H1 (cell line): ENCODE measurements at regions not wholly inside any gene's neighbourhood (a gene's known extent, or its start where the extent isn't known, plus 50 kb on each side); places are given as distances from the start of the nearest gene placed in this dataset.

Experiments used
- CTCF ChIA-PET: fragments of 300-600 bp; sonication (Branson Sonifier 250); formaldehyde crosslinking; loops from one replicate; lab custom pipeline; 2021; ENCODE audit not compliant: partially characterized antibody; lab: Charles Lee
- POLR2A ChIA-PET: fragments of 300-600 bp; sonication (Branson Sonifier 250); formaldehyde crosslinking; loops from one replicate; lab custom pipeline; 2021; ENCODE audit warnings: inconsistent platforms; ENCODE audit not compliant: partially characterized antibody; lab: Charles Lee
- DNase-seq, 2 experiments: peaks; one replicate each; pipeline versions ENCODE4 v3.0.0 to v3.0.0-alpha.2; 2010 to 2022; ENCODE audit warnings: low spot score in 2 of 2, low read depth in 1 of 2, mixed read lengths in 1 of 2
- FAIRE-seq: peaks from 2 replicates; lab custom pipeline; 2011; peaks lifted over from hg19 to GRCh38; lab: Jason Lieb, UNC
- H2AFZ ChIP-seq: 2 replicates; pipeline ENCODE4 v1.8.1; 2012; ENCODE audit warnings: low read length, inconsistent platforms
- H2AK5ac ChIP-seq: 2 replicates; pipeline ENCODE4 v1.6.1; 2013; ENCODE audit warnings: low read depth, low read length
- H2BK120ac ChIP-seq: replicated peaks from 2 replicates; pipeline ENCODE3; 2013; ENCODE audit warnings: low read depth, low read length, inconsistent platforms
- H2BK12ac ChIP-seq: 2 replicates; pipeline ENCODE4 v1.6.1; 2013; ENCODE audit warnings: low read depth, low read length
- H2BK15ac ChIP-seq: 2 replicates; pipeline ENCODE4 v1.6.1; 2013; ENCODE audit warnings: low read length
- H2BK20ac ChIP-seq: 2 replicates; pipeline ENCODE4 v1.6.1; 2013; ENCODE audit warnings: low read length
- H2BK5ac ChIP-seq: 2 replicates; pipeline ENCODE4 v1.6.1; 2013; ENCODE audit warnings: low read depth, low read length
- H3K14ac ChIP-seq: 2 replicates; pipeline ENCODE4 v1.6.1; 2013; ENCODE audit warnings: inconsistent platforms; ENCODE audit not compliant: insufficient read length
- H3K18ac ChIP-seq: 2 replicates; pipeline ENCODE4 v1.6.1; 2013; ENCODE audit warnings: low read length; ENCODE audit errors: extremely low read depth
- H3K23ac ChIP-seq: 2 replicates; pipeline ENCODE4 v1.6.1; 2013; ENCODE audit warnings: inconsistent platforms; ENCODE audit not compliant: insufficient read length
- H3K23me2 ChIP-seq: 2 replicates; pipeline ENCODE4 v1.6.1; 2013; ENCODE audit warnings: low read depth, low read length
- H3K27ac ChIP-seq: 2 replicates; pipeline ENCODE4 v1.6.1; 2011; ENCODE audit warnings: low read depth, low read length, inconsistent platforms
- H3K27me3 ChIP-seq, 4 experiments: replicated peaks in 1 of 4; 1 replicate in 1 of 4; 2 replicates in 3 of 4; pipeline versions ENCODE4 v1.6.1 to v1.8.1; 2011 to 2013; ENCODE audit warnings: low read length in 3 of 4, mild to moderate bottlenecking in 3 of 4, inconsistent platforms in 2 of 4, mixed read lengths in 2 of 4, moderate library complexity in 1 of 4; ENCODE audit not compliant: control insufficient read depth in 3 of 4, insufficient read depth in 3 of 4; ENCODE audit errors: extremely low read depth in 1 of 4
- H3K36me3 ChIP-seq, 4 experiments: 2 replicates each; pipeline versions ENCODE4 v1.6.1 to v1.8.1; 2011 to 2013; ENCODE audit warnings: mild to moderate bottlenecking in 4 of 4, low read length in 3 of 4, moderate library complexity in 2 of 4, control low read depth in 1 of 4, inconsistent platforms in 1 of 4; ENCODE audit not compliant: insufficient read depth in 4 of 4, control insufficient read depth in 2 of 4
- H3K4ac ChIP-seq: replicated peaks from 2 replicates; pipeline ENCODE3; 2013; ENCODE audit warnings: low read length, low read depth, mixed read lengths, inconsistent platforms; ENCODE audit not compliant: insufficient read length
- H3K4me1 ChIP-seq, 4 experiments: replicated peaks in 1 of 4; 1 replicate in 1 of 4; 2 replicates in 3 of 4; pipeline versions ENCODE4 v1.6.1 to v1.8.1; 2011 to 2013; ENCODE audit warnings: low read length in 3 of 4, inconsistent platforms in 2 of 4, mixed read lengths in 1 of 4; ENCODE audit not compliant: insufficient read depth in 4 of 4, control insufficient read depth in 3 of 4
- H3K4me2 ChIP-seq, 2 experiments: 2 replicates each; pipeline versions ENCODE4 v1.6.1 to v1.8.1; 2011 to 2013; ENCODE audit warnings: low read depth in 2 of 2, low read length in 2 of 2, control low read depth in 1 of 2, inconsistent platforms in 1 of 2, mild to moderate bottlenecking in 1 of 2; ENCODE audit not compliant: insufficient read depth in 1 of 2
- H3K4me3 ChIP-seq, 4 experiments: fragments of 200-600, 300-600 bp in 1 of 4; sonication (generic), shearing (Covaris generic), sonication (Bioruptor Twin) in 1 of 4; 2 replicates each; pipeline versions ENCODE4 v1.5.1 to v1.8.1; 2011 to 2016; ENCODE audit warnings: low read length in 4 of 4, low read depth in 3 of 4, control low read depth in 2 of 4, inconsistent platforms in 2 of 4, mild to moderate bottlenecking in 2 of 4, mixed read lengths in 1 of 4, moderate library complexity in 1 of 4; ENCODE audit not compliant: insufficient read depth in 2 of 4; ENCODE audit errors: extremely low read depth in 1 of 4
- H3K56ac ChIP-seq: replicated peaks from 2 replicates; pipeline ENCODE3; 2013; ENCODE audit warnings: low read depth, mild to moderate bottlenecking, mixed read lengths, low read length, inconsistent platforms; ENCODE audit not compliant: insufficient read length
- H3K79me1 ChIP-seq: 2 replicates; pipeline ENCODE4 v1.6.1; 2013; ENCODE audit warnings: low read depth, low read length, control low read depth
- H3K79me2 ChIP-seq, 2 experiments: 2 replicates each; pipeline versions ENCODE4 v1.6.1 to v1.8.1; 2012 to 2013; ENCODE audit warnings: low read length in 2 of 2, mild to moderate bottlenecking in 2 of 2, inconsistent platforms in 1 of 2; ENCODE audit not compliant: insufficient read depth in 2 of 2, control insufficient read depth in 1 of 2
- H3K9ac ChIP-seq, 4 experiments: replicated peaks in 1 of 4; 1 replicate in 1 of 4; 2 replicates in 3 of 4; pipeline versions ENCODE4 v1.6.1 to v1.8.1; 2011 to 2013; ENCODE audit warnings: low read depth in 3 of 4, low read length in 3 of 4, control low read depth in 2 of 4, mild to moderate bottlenecking in 2 of 4, moderate library complexity in 2 of 4, inconsistent platforms in 1 of 4; ENCODE audit errors: extremely low read depth in 1 of 4
- H3K9me3 ChIP-seq, 2 experiments: 2 replicates each; pipeline versions ENCODE4 v1.6.1 to v1.8.1; 2012 to 2013; ENCODE audit warnings: mild to moderate bottlenecking in 2 of 2, moderate library complexity in 2 of 2, control low read depth in 1 of 2, inconsistent platforms in 1 of 2, low read depth in 1 of 2, low read length in 1 of 2, mixed read lengths in 1 of 2; ENCODE audit not compliant: insufficient read depth in 2 of 2
- H4K20me1 ChIP-seq, 2 experiments: replicated peaks in 1 of 2; 2 replicates each; pipeline versions ENCODE3 to v1.8.1; 2011 to 2013; ENCODE audit warnings: inconsistent platforms in 2 of 2, low read length in 2 of 2, mild to moderate bottlenecking in 1 of 2; ENCODE audit not compliant: insufficient read depth in 2 of 2, control insufficient read depth in 1 of 2
- H4K5ac ChIP-seq: 2 replicates; pipeline ENCODE4 v1.6.1; 2013; ENCODE audit warnings: low read length, low read depth, mixed read lengths, inconsistent platforms; ENCODE audit not compliant: insufficient read length
- H4K8ac ChIP-seq: 2 replicates; pipeline ENCODE4 v1.8.0; 2013; ENCODE audit warnings: mild to moderate bottlenecking, moderate library complexity, low read length, inconsistent platforms; ENCODE audit not compliant: insufficient read depth; ENCODE audit errors: extremely low read depth
- H4K91ac ChIP-seq: replicated peaks from 2 replicates; pipeline ENCODE3; 2013; ENCODE audit warnings: low read length, mixed read lengths, inconsistent platforms; ENCODE audit not compliant: insufficient read length
- GABPA ChIP-seq: IDR thresholded peaks from 2 replicates; pipeline ENCODE4 v1.6.1; 2011; ENCODE audit warnings: mild to moderate bottlenecking, low read length, moderate library complexity, borderline replicate concordance; ENCODE audit not compliant: insufficient read depth
- WGBS, 2 experiments: shearing (Covaris generic) in 1 of 2; methylation state at CpG; one replicate each; pipeline versions ENCODE4 v1.1.6 to v1.1.7; 2013 to 2015; ENCODE audit warnings: low lambda C conversion rate in 2 of 2, mixed read lengths in 2 of 2, inconsistent platforms in 1 of 2, low coverage in 1 of 2, missing lambda C conversion rate in 1 of 2; ENCODE audit not compliant: insufficient replicate concordance in 2 of 2, insufficient coverage in 1 of 2, insufficient read length in 1 of 2; ENCODE audit errors: extremely low coverage in 1 of 2, missing lambda C conversion rate in 1 of 2; 5-methylcytosine and 5-hydroxymethylcytosine counted together

- H3K4me3 ChIP-seq: no peak overlapping the region
- H3K23me2 ChIP-seq: no peaks in the 10 kb centered on the region
- DNase-seq (no peak), FAIRE-seq (no peak)
- no peaks in the 10 kb centered on the region for H3K9me3 ChIP-seq
- H3K4ac ChIP-seq: no peak overlapping the region
- H3K79me1 ChIP-seq: no peaks in the 10 kb centered on the region
- H3K56ac ChIP-seq: no peak overlapping the region
- TF ChIP-seq GABPA: no peak
- 0 out of 2 replicates have a peak overlapping the region, but pooled peaks have one; percentile 66 for H2AFZ ChIP-seq
- no peak overlapping the region for H2BK12ac ChIP-seq
- no peak overlapping the region for H2BK20ac ChIP-seq
- H3K14ac ChIP-seq: no peak overlapping the region
- no peak overlapping the region for H3K27ac ChIP-seq
- H3K4me1 ChIP-seq: no peaks in the 10 kb centered on the region
- H3K9ac ChIP-seq: no peak overlapping the region
- H3K27me3 ChIP-seq: no peaks in the 10 kb centered on the region
- H4K5ac ChIP-seq: no peak overlapping the region
- no peak overlapping the region for H3K18ac ChIP-seq
- H3K23ac ChIP-seq: no peak overlapping the region
- ChIA-PET POLR2A (no interaction called here), CTCF (interaction anchor here (1.9 kb wide), 1 partner anchor 8 kb away, joined by 7 read pairs; no protein-coding TSS in a partner anchor)
- no peaks in the 10 kb centered on the region for H4K20me1 ChIP-seq
- no peak overlapping the region for H2BK120ac ChIP-seq
- no peak overlapping the region for H4K91ac ChIP-seq
- H2BK15ac ChIP-seq: no peak overlapping the region
- WGBS, 2 experiments: 95% methylated on average over 1 of the region's 1 CpG; no CpG with 5 or more reads in 1 of the 2 experiments
- no peaks in the 10 kb centered on the region for H3K36me3 ChIP-seq
- H2AK5ac ChIP-seq: no peak overlapping the region
- H2BK5ac ChIP-seq: no peak overlapping the region
- H4K8ac ChIP-seq: no peak overlapping the region
- H3K4me2 ChIP-seq: no peak overlapping the region
- no peaks in the 10 kb centered on the region for H3K79me2 ChIP-seq
These were observed 420.2 kb downstream of the SI start for GRCh38 chr3:164658125-164658524.
